ENCODE measurements at regions not wholly inside any gene's neighbourhood (a gene's known extent, or its start where the extent isn't known, plus 50 kb on each side); places are given as distances from the start of the nearest gene placed in this dataset.

- TF ChIP-seq CTCF (IDR thresholded peaks at IDR 0.05) (no peak), POLR2A (IDR thresholded peaks at IDR 0.05) (no peak)
Observed at GRCh38 chr3:182261041-182261440, 532.3 kb upstream of the ATP11B start.

Measured in uterus (tissue), 2 donors.